ENCODE measurements at regions not wholly inside any gene's neighbourhood (a gene's known extent, or its start where the extent isn't known, plus 50 kb on each side); places are given as distances from the start of the nearest gene placed in this dataset.

GRCh38 chr1:242870966-242871365 lies 346.5 kb upstream of the PLD5 start (continued):
- TF ChIP-seq ZBTB33 (IDR thresholded peaks at IDR 0.05; ENCODE audit: extremely low read depth, insufficient replicate concordance, low read length) (no peak), RAD21 (IDR thresholded peaks at IDR 0.05; ENCODE audit: low read depth) (no peak)

DNA sequence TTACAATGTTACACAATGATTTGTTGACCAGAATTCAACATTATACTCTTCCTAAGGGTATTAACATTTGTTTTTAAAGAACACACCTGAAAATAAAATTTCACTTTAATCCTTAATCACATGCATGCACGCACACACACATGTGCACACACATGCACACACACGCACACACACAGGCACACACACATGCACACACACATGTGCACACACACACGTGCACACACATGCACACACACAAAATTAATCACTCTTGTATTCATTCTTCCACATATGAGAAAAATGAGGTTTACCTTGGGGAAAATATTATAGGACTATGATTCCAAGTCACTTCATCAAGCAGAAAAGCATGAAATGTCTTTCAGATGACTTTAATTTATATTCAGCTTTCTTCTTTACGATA lies 331.8 kb upstream of the PLD5 start:
- H3K4me2 ChIP-seq (ENCODE audit: low read length): no peak overlapping the region
- no peaks in the 10 kb centered on the region for H3K4me1 ChIP-seq (ENCODE audit: control insufficient read depth in 1 of 2, insufficient read depth in 2 of 2, low read length in 2 of 2)
- no peaks in the 10 kb centered on the region for H3K79me2 ChIP-seq (ENCODE audit: insufficient read depth, low read length)
- DNase-seq (ENCODE audit: low read depth, low spot score) (no peak), ATAC-seq (no peak)
- POLR2A ChIA-PET: no interaction called here
- intact Hi-C loops (cut with micrococcal nuclease): no loop called here
- no peak overlapping the region for H3K27ac ChIP-seq (ENCODE audit: low read depth, low read length)
- H3K9me3 ChIP-seq (ENCODE audit: control insufficient read depth in 1 of 2, insufficient read depth in 1 of 2, low read depth in 1 of 2, low read length in 2 of 2): no peaks in the 10 kb centered on the region
- H3K4me3 ChIP-seq (replicated peaks in 1 of 2; ENCODE audit: low read depth in 1 of 2, low read length in 2 of 2): no peak overlapping the region
- TF ChIP-seq, protein P1, sequence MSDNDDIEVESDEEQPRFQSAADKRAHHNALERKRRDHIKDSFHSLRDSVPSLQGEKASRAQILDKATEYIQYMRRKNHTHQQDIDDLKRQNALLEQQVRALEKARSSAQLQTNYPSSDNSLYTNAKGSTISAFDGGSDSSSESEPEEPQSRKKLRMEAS (IDR thresholded peaks at IDR 0.05): no peak
- TF ChIP-seq YY1 (IDR thresholded peaks at IDR 0.05; ENCODE audit: extremely low read depth, insufficient replicate concordance, low read depth, low read length) (no peak), SRF (IDR thresholded peaks at IDR 0.05; ENCODE audit: low read depth) (no peak), SIN3A (IDR thresholded peaks at IDR 0.05; ENCODE audit: low read depth) (no peak), CTCF (IDR thresholded peaks at IDR 0.05 in 2 of 3, conservative IDR thresholded peaks at IDR 0.05 in 1 of 3; ENCODE audit: borderline replicate concordance in 1 of 3, insufficient read depth in 1 of 3, low read depth in 2 of 3, low read length in 2 of 3) (no peak), FOSL1 (IDR thresholded peaks at IDR 0.05; ENCODE audit: low read depth) (no peak), ELF1 (IDR thresholded peaks at IDR 0.05; ENCODE audit: borderline replicate concordance, low read depth) (no peak), TCF7L2 (IDR thresholded peaks at IDR 0.05; ENCODE audit: borderline replicate concordance, extremely low read depth, insufficient read depth, insufficient read length) (no peak), CBX3 (IDR thresholded peaks at IDR 0.05; ENCODE audit: low read depth) (no peak), ZBTB33 (IDR thresholded peaks at IDR 0.05; ENCODE audit: extremely low read depth, insufficient replicate concordance, low read length) (no peak)
- TF ChIP-seq, protein P2, sequence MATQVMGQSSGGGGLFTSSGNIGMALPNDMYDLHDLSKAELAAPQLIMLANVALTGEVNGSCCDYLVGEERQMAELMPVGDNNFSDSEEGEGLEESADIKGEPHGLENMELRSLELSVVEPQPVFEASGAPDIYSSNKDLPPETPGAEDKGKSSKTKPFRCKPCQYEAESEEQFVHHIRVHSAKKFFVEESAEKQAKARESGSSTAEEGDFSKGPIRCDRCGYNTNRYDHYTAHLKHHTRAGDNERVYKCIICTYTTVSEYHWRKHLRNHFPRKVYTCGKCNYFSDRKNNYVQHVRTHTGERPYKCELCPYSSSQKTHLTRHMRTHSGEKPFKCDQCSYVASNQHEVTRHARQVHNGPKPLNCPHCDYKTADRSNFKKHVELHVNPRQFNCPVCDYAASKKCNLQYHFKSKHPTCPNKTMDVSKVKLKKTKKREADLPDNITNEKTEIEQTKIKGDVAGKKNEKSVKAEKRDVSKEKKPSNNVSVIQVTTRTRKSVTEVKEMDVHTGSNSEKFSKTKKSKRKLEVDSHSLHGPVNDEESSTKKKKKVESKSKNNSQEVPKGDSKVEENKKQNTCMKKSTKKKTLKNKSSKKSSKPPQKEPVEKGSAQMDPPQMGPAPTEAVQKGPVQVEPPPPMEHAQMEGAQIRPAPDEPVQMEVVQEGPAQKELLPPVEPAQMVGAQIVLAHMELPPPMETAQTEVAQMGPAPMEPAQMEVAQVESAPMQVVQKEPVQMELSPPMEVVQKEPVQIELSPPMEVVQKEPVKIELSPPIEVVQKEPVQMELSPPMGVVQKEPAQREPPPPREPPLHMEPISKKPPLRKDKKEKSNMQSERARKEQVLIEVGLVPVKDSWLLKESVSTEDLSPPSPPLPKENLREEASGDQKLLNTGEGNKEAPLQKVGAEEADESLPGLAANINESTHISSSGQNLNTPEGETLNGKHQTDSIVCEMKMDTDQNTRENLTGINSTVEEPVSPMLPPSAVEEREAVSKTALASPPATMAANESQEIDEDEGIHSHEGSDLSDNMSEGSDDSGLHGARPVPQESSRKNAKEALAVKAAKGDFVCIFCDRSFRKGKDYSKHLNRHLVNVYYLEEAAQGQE (IDR thresholded peaks at IDR 0.05; ENCODE audit: low read depth): no peak
- H3K9ac ChIP-seq (ENCODE audit: low read length): no peak overlapping the region
- RAD21 ChIA-PET (ENCODE audit: low non-redundant PET in 1 of 2, low total read pairs in 2 of 2, uncharacterized antibody in 2 of 2, unreplicated experiment in 2 of 2): no interaction called here
- no peaks in the 10 kb centered on the region for H4K20me1 ChIP-seq (ENCODE audit: insufficient read depth)
- no peaks in the 10 kb centered on the region for H3K36me3 ChIP-seq (ENCODE audit: control insufficient read depth in 1 of 2, insufficient read depth in 2 of 2, low read length in 2 of 2)
- CTCF ChIA-PET: no interaction called here
- no peak overlapping the region for H2AFZ ChIP-seq (ENCODE audit: low read depth, low read length, poor library complexity, severe bottlenecking)
- no peaks in the 10 kb centered on the region for H3K27me3 ChIP-seq (ENCODE audit: insufficient read depth, low read length)
- no TSS peak for BruUV-seq (replicated peaks)
- no peaks in the 10 kb centered on the region for H3K9me2 ChIP-seq (ENCODE audit: insufficient read depth)
